GM21786 (cell line): ENCODE measurements at regions not wholly inside any gene's neighbourhood (a gene's known extent, or its start where the extent isn't known, plus 50 kb on each side); places are given as distances from the start of the nearest gene placed in this dataset.

Experiments
- ATAC-seq: cut with Tn5 transposase; IDR thresholded peaks from one replicate; pipeline ENCODE4 v1.9.1; 2021; ENCODE audit not compliant: unreplicated experiment

DNA sequence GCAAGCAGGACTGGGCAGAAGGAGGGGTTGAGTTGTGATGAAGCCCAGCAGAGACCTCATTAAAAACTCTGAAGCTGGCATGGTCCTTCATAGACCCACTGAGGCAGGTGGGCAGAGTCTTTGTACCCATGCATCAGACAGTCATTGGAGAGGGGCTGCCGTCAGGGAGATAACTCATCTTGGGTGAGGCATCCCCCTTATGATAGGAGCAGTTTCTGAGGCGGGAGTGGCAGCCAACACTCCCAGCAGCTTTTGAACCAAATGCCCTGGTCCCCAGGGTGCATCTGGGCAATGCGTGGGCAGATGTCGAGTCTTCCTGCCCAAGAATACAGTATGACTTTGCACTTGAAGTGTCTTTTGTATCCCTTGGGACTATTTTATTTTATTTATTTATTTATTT is 68.1 kb downstream of the HTR5A start:
- no peak for ATAC-seq

DNA sequence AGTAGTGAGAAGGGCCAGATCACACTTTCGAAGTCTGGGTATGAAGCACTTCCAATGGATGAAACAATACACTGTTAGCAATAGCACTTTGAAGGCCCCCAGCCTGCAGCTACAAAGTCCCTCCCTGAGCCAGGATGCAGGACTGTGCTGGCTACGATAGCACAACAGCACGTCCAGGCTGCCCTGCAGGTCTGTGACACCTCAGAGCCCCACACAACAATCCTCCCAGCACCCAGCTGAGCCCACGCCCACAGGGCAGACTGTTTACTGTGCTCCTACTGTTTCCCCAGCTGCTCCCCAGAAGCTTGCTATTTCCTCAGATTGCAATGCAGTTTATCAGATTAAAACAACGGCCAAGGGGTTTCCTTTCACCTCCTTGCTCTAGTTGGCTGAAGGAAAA is 71.4 kb downstream of the HTR5A start:
- no peak for ATAC-seq

DNA sequence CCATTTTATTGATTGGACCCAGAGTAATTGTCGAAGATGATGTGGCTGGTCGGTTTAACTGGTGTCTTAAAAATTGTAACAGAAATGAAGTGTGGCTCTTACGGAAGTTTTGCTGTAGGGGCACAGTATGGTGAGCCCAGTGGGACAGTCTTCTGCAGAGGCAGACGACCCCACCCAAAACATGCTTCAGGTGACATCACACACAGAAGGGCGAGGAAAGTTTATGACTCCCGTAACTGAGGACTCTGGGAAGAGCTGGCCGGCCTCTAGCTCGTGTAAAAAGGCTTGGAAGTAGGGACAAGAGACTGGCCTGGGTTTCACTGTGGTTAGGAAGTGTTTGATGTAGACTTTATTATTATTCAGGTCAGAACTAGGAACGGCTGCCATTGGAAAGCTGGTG is 73.3 kb downstream of the HTR5A start:
- no peak for ATAC-seq

DNA sequence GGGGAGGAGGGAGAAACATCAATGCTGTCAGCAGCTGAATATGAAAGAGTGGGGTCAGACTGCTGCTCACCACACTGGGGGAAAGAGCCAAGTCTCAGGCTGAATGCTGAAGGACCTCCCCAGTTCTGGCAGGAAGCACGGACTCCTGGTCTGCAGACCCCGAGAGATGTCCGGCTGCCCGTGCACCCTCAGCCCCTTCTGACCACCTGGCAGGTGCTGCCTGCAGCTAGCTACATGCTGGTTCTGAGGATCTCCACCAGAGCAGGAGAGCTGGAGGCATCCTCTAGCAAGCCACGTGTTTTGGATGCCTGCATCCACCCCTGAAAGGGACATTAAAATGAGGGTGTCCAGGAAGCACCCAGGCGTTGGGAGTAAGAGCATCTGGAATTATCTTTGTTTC is 74.2 kb downstream of the HTR5A start:
- no peak for ATAC-seq

GRCh38 chr7:155145477-155146255 is 75.5 kb downstream of the HTR5A start:
- no peak for ATAC-seq

DNA sequence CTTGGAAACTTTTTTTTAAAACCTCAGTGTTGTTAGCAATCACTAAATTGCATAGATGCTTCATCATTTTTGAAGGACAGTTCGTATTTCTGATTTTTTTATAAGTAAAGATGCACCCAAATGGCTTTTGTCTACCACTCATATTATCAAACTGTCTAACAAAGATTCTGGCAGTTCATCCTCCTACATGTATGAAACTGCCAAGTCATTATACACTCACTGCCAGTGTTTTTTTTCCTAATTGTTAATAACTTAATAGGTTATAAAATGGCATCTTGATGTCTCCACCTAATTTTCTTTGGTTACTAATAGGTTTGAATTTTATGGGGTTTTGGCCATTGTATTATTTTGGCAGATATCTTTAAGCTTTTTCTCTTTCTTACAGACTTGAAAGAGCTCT is 77.0 kb downstream of the HTR5A start:
- no peak for ATAC-seq

DNA sequence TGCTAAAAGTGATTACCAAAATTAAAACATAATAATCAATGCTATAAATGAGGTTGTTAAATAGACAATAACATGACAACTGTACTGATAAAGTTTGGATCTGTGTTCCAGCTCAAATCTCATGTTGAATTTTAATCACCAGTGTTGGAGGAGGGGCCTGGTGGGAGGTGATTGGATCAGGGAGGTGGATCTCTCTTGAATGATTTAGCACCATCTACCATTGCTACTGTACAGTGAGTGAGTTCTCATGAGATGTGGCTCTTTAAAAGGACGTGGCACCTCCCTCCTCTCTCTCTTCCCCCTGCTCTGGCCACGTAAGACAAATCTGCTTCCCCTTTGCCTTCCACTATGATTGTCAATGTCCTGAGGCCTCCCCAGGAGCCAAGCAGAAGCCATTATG is 77.5 kb downstream of the HTR5A start:
- ATAC-seq, result no peak

DNA sequence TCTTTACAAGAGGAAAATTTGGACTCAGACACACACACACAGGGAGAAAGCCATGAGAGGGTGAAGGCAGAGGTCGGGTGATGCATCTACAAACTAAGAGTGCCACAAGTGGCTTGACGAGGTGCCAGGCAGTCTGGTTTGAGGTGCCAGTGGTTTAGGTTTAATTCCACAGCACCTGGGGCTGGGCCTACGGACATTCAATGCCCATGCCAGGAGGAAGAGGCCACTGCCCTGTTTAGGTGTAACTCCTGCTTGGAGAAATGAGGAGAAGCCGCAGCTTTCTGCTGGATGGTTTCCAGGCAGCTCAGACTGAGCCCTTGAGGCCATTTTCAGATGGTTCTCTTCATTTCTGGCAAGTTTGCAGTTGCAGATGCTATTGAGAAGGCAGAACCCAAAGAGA is 83.6 kb downstream of the HTR5A start:
- no peak for ATAC-seq

DNA sequence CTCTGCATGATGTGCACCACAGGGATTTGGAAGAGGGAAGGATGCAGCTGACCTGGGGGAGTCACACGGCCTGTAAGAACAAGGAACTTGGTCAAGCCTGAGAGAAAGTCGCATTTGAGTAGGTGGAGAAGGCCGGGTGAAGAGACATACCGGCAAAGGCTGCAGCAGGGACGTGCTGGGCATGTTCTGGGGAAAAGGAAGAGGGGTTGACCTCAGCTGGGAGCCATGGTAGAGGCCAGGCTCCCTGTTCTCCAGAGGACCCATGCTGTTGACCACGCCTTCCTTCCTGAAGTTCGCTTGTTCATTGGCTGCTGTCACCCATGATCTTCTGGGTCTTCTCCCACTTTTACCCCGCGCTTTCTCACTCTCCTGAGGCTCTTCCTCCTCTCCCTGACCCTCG is 84.5 kb downstream of the HTR5A start:
- ATAC-seq, result no peak

DNA sequence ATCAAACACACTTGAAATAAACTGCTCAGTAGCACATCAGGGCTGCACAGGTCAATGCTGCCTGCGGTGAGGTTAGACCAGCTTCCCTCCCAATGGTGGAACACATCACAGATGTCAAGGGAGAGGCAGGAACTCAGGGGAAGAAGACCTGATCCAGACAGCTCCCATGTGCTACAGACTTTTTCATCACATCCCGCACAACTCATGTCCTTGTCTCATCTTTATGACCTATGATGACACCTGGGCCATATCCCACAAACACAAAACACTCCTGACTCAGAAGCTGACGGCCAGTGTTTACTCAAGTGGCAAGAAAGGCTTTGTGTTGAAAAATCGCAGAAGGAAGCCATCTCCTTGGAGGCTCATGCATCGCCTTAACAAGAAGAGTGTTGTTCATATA is 91.6 kb downstream of the HTR5A start:
- ATAC-seq, result no peak

DNA sequence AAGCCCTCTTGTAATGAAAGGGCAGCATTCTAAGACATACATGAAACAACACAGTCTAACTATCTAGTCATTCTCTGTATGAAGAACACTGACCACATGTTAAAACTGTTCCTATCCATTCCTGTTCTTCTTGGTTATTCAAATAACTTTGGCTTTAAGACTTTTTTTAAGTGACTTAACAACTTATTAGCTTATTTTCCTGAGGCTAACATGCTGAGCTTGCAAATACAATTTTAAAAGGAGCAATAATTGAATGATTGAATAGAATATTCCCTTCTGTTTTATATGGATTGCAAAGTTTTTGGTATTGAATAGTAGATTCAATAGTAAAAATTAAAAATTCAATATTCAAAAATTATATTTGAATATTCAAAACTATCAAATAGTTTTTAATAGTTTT is 92.3 kb downstream of the HTR5A start:
- ATAC-seq, result no peak

- no peak for ATAC-seq
These were observed 93.6 kb downstream of the HTR5A start for GRCh38 chr7:155163696-155164095.

- no peak for ATAC-seq
These were observed 94.2 kb downstream of the HTR5A start for GRCh38 chr7:155164316-155164715.

DNA sequence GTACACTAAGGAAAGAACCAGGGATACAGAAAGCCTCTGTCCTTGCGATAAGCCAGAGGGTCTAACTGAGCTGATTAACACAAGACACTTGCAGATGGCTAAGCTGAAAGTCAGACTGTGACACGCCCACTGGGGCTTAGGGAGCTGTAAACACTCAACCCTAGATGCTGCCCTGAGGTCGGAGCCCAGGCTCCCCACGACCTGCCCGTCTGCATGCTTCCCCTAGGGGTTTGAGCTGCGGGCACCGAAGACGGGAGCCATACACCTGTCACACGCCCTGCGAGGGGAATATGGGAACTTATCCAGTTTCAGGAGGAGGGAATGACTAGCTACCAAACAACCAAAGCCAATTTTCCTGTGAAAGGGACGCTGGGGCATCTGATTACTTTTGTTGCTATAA is 96.0 kb downstream of the HTR5A start:
- no peak for ATAC-seq

DNA sequence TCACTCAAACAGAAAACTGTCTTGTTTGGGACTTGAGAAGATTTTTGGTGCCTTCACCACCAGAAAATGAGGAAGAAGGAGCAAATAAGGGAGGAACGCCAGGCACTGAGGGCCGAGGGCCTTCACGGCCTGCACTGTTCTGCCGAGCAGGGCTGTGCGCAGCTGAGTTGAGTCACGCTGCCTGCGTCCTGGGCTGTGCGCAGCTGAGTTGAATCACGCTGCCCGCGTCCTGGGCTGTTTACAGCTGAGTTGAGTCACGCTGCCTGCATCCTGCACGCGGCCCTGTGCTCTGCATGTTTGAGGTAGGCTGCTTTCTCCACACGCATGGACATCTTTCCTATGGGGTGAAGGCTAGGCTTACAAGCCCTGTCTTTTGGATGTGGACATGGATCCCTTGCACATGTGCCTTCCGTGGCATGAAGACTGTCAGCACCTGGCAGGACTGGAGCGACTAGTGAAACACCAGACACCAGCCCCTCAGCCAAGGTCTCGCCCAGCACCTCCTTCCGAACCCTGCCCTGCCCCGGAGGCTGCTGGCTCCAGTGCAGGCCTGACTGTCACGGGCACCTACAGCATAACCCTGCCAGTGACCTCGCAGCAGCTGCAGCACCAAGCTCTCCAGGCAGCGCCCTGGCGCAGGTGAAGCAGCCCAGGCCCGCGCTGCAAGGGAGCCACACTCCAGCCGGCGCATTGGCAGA is 96.7 kb downstream of the HTR5A start:
- no peak for ATAC-seq

DNA sequence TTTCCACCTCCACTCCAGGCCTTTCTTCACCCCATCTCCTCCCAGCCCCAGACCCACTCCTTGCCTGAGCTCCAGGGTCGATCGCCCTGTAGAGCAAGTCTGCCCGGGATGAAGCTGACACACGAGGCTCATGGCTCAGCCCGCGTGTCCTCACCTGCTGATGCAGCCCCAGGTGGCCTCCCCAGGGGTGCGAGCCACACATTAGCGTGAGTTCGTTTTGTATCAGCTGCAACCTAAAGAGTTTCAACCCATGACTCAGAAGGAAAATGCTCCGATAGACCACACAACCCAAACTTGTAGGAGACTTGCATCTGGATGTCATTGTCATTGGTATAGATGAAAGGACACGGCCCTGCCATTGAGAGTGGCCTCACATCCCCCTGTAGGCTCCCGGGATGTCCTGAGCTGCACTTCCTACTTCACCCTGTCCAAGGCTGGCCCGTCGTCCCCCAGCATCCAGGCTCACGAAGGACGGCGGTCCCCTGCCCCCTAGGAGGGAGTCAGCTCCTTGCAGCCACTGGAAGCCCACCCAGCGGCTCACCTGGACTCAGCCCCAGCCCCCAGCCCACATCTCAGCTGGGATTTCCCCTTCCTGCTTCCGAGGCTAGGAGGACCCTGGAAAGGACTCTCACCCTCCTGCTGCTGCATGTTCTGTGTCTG is 97.7 kb downstream of the HTR5A start:
- no peak for ATAC-seq

- ATAC-seq, result no peak
These were observed 98.7 kb downstream of the HTR5A start for GRCh38 chr7:155168597-155169480.

- ATAC-seq, result no peak
These were observed 99.5 kb downstream of the HTR5A start for GRCh38 chr7:155169498-155170065.

DNA sequence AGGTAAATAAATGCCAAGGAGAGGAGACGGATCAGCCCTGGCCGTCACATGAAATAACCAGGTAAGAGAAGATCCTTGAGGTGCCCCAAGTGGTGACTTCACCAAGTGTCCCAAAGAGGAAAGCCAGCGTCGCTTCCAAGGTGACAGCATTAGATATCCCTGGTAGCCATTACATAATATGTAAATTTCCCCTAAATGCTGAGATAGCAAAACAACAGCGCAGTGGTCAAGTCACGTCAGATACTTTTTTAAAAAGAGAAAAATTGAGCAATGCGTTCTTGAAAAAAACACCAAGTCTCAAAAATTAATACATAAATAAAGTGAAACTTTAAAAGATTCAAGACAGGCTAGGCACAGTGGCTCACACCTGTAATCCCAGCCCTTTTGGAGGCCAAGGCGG is 100.2 kb downstream of the HTR5A start:
- ATAC-seq, result no peak

DNA sequence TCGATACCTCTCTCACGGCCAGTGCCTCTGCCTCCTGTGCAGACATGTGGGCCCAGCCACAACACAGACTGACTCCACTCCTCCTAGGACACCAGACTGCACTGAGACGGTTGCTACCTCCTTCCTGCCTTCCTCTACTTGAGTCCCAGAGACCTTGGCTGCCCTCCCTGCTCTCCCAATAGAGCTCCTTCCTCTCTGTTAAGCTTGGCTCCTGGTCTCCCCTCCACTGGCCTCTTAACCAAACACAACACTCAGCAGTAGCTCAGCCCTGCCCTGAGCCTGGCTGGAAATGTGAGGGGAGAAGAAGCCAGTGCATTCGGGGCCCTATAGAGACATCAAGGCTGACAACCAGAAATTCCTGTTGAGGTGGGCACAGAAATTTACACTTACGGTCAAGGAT is 102.0 kb downstream of the HTR5A start:
- ATAC-seq, result no peak

- ATAC-seq, result no peak
These were observed 103.8 kb downstream of the HTR5A start for GRCh38 chr7:155173905-155174304.
